Large intestine (tissue), 3 donors: ENCODE measurements at regions not wholly inside any gene's neighbourhood (a gene's known extent, or its start where the extent isn't known, plus 50 kb on each side); places are given as distances from the start of the nearest gene placed in this dataset.

ENCODE experiments used
- DNase-seq, 2 donors: peaks; one replicate each; pipeline versions ENCODE4 v3.0.0 to v3.0.0-alpha.2; 2013
- H3K27ac ChIP-seq: one replicate; pipeline ENCODE4 v1.5.1; 2013; ENCODE audit warnings: low read length
- H3K27me3 ChIP-seq: 2 replicates; pipeline ENCODE4 v1.6.1; 2013; ENCODE audit warnings: low read length; ENCODE audit not compliant: control insufficient read depth, insufficient read depth
- H3K36me3 ChIP-seq: 2 replicates; pipeline ENCODE4 v1.6.1; 2013; ENCODE audit warnings: low read length; ENCODE audit not compliant: control insufficient read depth, insufficient read depth
- H3K4me1 ChIP-seq: one replicate; pipeline ENCODE4 v1.6.1; 2013; ENCODE audit warnings: low read length; ENCODE audit not compliant: control insufficient read depth, insufficient read depth
- H3K4me3 ChIP-seq: one replicate; pipeline ENCODE4 v1.5.1; 2013; ENCODE audit warnings: low read length
- H3K9me3 ChIP-seq: one replicate; pipeline ENCODE4 v1.6.1; 2013; ENCODE audit warnings: mild to moderate bottlenecking, low read depth, low read length, moderate library complexity; ENCODE audit not compliant: control insufficient read depth
- WGBS: methylation state at CpG from one replicate; pipeline ENCODE4 v1.1.5; 2013; ENCODE audit warnings: low lambda C conversion rate; ENCODE audit not compliant: insufficient coverage; 5-methylcytosine and 5-hydroxymethylcytosine counted together

- Histone ChIP-seq H3K36me3 (no peaks in the 10 kb centered on the region), H3K4me3 (no peak overlapping the region), H3K27me3 (no peaks in the 10 kb centered on the region), H3K27ac (no peak overlapping the region), H3K9me3 (no peaks in the 10 kb centered on the region), H3K4me1 (no peaks in the 10 kb centered on the region)
- DNase-seq, result no peak
- no CpG with 5 or more reads among the region's 2 CpGs for WGBS
These were observed 196.4 kb upstream of the CDH20 start for GRCh38 chr18:61136711-61137251.

- Histone ChIP-seq H3K9me3 (no peaks in the 10 kb centered on the region), H3K27me3 (no peaks in the 10 kb centered on the region), H3K4me3 (no peak overlapping the region), H3K36me3 (no peaks in the 10 kb centered on the region), H3K4me1 (no peaks in the 10 kb centered on the region), H3K27ac (no peak overlapping the region)
- WGBS, result no CpG with 5 or more reads among the region's 1 CpG
- no peak for DNase-seq
These were observed 191.5 kb upstream of the CDH20 start for GRCh38 chr18:61141691-61142090.

- Histone ChIP-seq H3K27ac (no peak overlapping the region), H3K4me3 (no peak overlapping the region), H3K9me3 (no peaks in the 10 kb centered on the region), H3K27me3 (no peaks in the 10 kb centered on the region), H3K4me1 (no peaks in the 10 kb centered on the region), H3K36me3 (no peaks in the 10 kb centered on the region)
- no peak for DNase-seq
These were observed 184.9 kb upstream of the CDH20 start for GRCh38 chr18:61148322-61148721.

GRCh38 chr18:61149786-61150185, 183.4 kb upstream of the CDH20 start:
- Histone ChIP-seq H3K27me3 (no peaks in the 10 kb centered on the region), H3K27ac (no peak overlapping the region), H3K9me3 (no peaks in the 10 kb centered on the region), H3K4me3 (no peak overlapping the region), H3K4me1 (no peaks in the 10 kb centered on the region), H3K36me3 (no peaks in the 10 kb centered on the region)
- no peak for DNase-seq
- 90% methylated on average over 2 of the region's 5 CpGs for WGBS

- no peak for DNase-seq
- no peaks in the 10 kb centered on the region for H3K36me3 ChIP-seq
- WGBS, result 100% methylated on average over 1 of the region's 3 CpGs
- H3K9me3 ChIP-seq, result no peaks in the 10 kb centered on the region
- no peaks in the 10 kb centered on the region for H3K27me3 ChIP-seq
- no peaks in the 10 kb centered on the region for H3K4me1 ChIP-seq
- H3K27ac ChIP-seq, result no peak overlapping the region
- no peak overlapping the region for H3K4me3 ChIP-seq
These were observed 179.7 kb upstream of the CDH20 start for GRCh38 chr18:61153571-61153970.

GRCh38 chr18:61154866-61155265, 178.4 kb upstream of the CDH20 start:
- Histone ChIP-seq H3K4me1 (no peaks in the 10 kb centered on the region), H3K27me3 (no peaks in the 10 kb centered on the region), H3K36me3 (no peaks in the 10 kb centered on the region), H3K4me3 (no peak overlapping the region), H3K27ac (no peak overlapping the region), H3K9me3 (no peaks in the 10 kb centered on the region)
- no peak for DNase-seq
- 80% methylated on average over 1 of the region's 3 CpGs for WGBS

GRCh38 chr18:61155586-61155985, 177.6 kb upstream of the CDH20 start:
- Histone ChIP-seq H3K27ac (no peak overlapping the region), H3K4me1 (no peaks in the 10 kb centered on the region), H3K9me3 (no peaks in the 10 kb centered on the region), H3K4me3 (no peak overlapping the region), H3K27me3 (no peaks in the 10 kb centered on the region), H3K36me3 (no peaks in the 10 kb centered on the region)
- 100% methylated on average over 2 of the region's 3 CpGs for WGBS
- DNase-seq, result no peak

GRCh38 chr18:61157451-61157850, 175.8 kb upstream of the CDH20 start:
- H3K9me3 ChIP-seq, result no peaks in the 10 kb centered on the region
- no peaks in the 10 kb centered on the region for H3K27me3 ChIP-seq
- no CpG with 5 or more reads among the region's 6 CpGs for WGBS
- no peaks in the 10 kb centered on the region for H3K4me1 ChIP-seq
- H3K4me3 ChIP-seq, result no peak overlapping the region
- H3K36me3 ChIP-seq, result no peaks in the 10 kb centered on the region
- DNase-seq, result no peak
- H3K27ac ChIP-seq, result no peak overlapping the region

GRCh38 chr18:61159246-61159645, 174.0 kb upstream of the CDH20 start:
- H3K4me1 ChIP-seq, result no peaks in the 10 kb centered on the region
- H3K4me3 ChIP-seq, result no peak overlapping the region
- no peaks in the 10 kb centered on the region for H3K9me3 ChIP-seq
- no peaks in the 10 kb centered on the region for H3K27me3 ChIP-seq
- no peaks in the 10 kb centered on the region for H3K36me3 ChIP-seq
- H3K27ac ChIP-seq, result no peak overlapping the region
- DNase-seq, result no peak
- no CpG with 5 or more reads among the region's 4 CpGs for WGBS

- Histone ChIP-seq H3K9me3 (no peaks in the 10 kb centered on the region), H3K27me3 (no peaks in the 10 kb centered on the region), H3K4me1 (no peaks in the 10 kb centered on the region), H3K27ac (no peak overlapping the region), H3K36me3 (no peaks in the 10 kb centered on the region), H3K4me3 (no peak overlapping the region)
- no peak for DNase-seq
- no CpG with 5 or more reads among the region's 1 CpG for WGBS
These were observed 168.9 kb upstream of the CDH20 start for GRCh38 chr18:61164321-61164720.

- H3K9me3 ChIP-seq, result no peaks in the 10 kb centered on the region
- H3K36me3 ChIP-seq, result no peaks in the 10 kb centered on the region
- no peak for DNase-seq
- no peak overlapping the region for H3K4me3 ChIP-seq
- H3K27me3 ChIP-seq, result no peaks in the 10 kb centered on the region
- no peak overlapping the region for H3K27ac ChIP-seq
- no peaks in the 10 kb centered on the region for H3K4me1 ChIP-seq
- 83% methylated on average over 1 of the region's 1 CpG for WGBS
These were observed 165.3 kb upstream of the CDH20 start for GRCh38 chr18:61167902-61168301.
